T-helper 2 cell treated with Interferon-gamma antibody and Interleukin-4, amounts not matched to agents 5 μg/mL and 100 μg/mL, for 36 hours (primary cell): ENCODE measurements at regions not wholly inside any gene's neighbourhood (a gene's known extent, or its start where the extent isn't known, plus 50 kb on each side); places are given as distances from the start of the nearest gene placed in this dataset.

Experiments
- DNase-seq: peaks from one replicate; pipeline ENCODE4 v3.0.0; 2021; ENCODE audit warnings: low spot score
- H3K27ac Mint-ChIP-seq: one replicate; pipeline ENCODE4 v1.8.0; 2021; ENCODE audit warnings: mild to moderate bottlenecking, mixed read lengths
- H3K27me3 Mint-ChIP-seq: one replicate; pipeline ENCODE4 v1.8.0; 2021; ENCODE audit warnings: low read depth, mixed read lengths
- H3K36me3 Mint-ChIP-seq: one replicate; pipeline ENCODE4 v1.8.0; 2021; ENCODE audit warnings: low read depth, mixed read lengths
- H3K4me1 Mint-ChIP-seq: one replicate; pipeline ENCODE4 v1.8.0; 2021; ENCODE audit warnings: low read depth, mixed read lengths
- H3K4me3 Mint-ChIP-seq: one replicate; pipeline ENCODE4 v1.8.0; 2022; ENCODE audit warnings: mild to moderate bottlenecking, moderate library complexity, mixed read lengths
- H3K9me3 Mint-ChIP-seq: one replicate; pipeline ENCODE4 v1.8.0; 2021; ENCODE audit warnings: mixed read lengths

DNA sequence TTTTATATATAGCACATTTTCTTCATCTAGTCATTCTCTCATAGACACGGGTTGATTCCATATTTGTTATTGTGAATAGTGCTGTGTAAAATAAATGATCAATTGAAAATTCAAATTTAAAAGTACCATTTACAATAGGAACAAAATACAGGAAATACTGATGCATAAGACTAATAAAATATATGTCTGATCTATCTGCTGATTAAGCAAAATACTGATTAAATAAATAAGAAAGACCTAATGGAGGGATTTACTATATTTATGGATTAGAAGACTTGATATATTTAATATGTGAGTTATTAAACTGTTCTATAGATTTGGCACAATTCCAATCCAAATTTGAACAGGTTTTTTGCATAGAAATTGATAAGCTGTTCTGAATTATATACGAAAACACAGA lies 1044.8 kb upstream of the ADGRL2 start:
- H3K27me3 Mint-ChIP-seq: no peaks in the 10 kb centered on the region
- no peak overlapping the region for H3K4me3 Mint-ChIP-seq
- no peak overlapping the region for H3K27ac Mint-ChIP-seq
- no peaks in the 10 kb centered on the region for H3K4me1 Mint-ChIP-seq
- H3K9me3 Mint-ChIP-seq: peaks cover 30% of the 10 kb centered on the region
- no peak for DNase-seq
- H3K36me3 Mint-ChIP-seq: no peaks in the 10 kb centered on the region

DNA sequence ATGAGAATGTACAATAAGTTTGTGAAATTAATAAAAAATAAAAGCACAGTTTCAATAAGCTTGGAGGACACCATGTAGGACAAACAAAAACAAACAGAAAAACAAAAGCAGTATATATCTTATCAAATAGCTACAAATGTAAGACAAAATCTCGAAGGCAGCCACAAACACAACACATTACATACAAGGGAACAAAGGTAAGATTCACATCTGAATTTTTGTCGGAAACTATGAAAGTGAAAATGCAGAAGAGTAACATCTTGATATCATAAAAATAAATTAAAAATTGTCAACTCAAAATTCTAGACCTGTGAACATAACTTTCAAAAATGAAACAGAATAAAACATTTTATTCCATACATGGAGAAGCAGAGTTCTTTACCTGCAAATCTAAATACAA lies 1049.5 kb upstream of the ADGRL2 start:
- no peaks in the 10 kb centered on the region for H3K27me3 Mint-ChIP-seq
- H3K4me1 Mint-ChIP-seq: no peaks in the 10 kb centered on the region
- no peak overlapping the region for H3K4me3 Mint-ChIP-seq
- DNase-seq: no peak
- no peak overlapping the region for H3K27ac Mint-ChIP-seq
- peaks cover 33% of the 10 kb centered on the region for H3K9me3 Mint-ChIP-seq
- H3K36me3 Mint-ChIP-seq: no peaks in the 10 kb centered on the region

DNA sequence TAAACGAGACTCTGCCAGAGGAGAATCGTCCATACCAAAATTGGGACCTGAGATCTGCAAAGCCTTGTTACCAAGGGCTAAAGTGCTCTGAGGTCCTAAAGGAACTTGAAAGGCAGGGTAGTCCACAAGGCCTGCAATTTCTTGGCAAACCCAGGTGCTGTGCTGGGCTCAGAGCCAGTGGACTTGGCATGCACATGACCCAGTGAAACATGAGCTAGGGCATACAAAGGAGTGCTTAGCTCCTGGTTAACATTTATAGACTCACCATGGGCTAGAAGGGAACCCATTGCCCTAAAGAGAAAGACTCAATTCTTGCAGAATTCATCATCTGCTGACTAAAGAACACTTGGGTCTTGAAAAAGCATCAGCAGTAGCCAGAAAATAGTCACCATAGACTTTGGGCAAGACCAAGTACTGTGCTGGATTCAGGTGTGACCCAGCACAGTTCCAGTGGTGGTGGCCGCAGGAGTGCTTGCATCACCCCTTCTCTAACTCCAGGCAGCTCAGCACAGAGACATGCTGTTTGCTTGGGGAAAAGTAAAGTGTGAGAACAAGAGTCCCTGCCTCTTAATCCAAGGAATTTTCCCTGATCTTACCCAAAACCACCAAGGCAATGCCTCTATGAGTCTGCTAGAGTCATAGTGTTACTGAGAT lies 1069.4 kb upstream of the ADGRL2 start:
- H3K36me3 Mint-ChIP-seq: no peaks in the 10 kb centered on the region

DNA sequence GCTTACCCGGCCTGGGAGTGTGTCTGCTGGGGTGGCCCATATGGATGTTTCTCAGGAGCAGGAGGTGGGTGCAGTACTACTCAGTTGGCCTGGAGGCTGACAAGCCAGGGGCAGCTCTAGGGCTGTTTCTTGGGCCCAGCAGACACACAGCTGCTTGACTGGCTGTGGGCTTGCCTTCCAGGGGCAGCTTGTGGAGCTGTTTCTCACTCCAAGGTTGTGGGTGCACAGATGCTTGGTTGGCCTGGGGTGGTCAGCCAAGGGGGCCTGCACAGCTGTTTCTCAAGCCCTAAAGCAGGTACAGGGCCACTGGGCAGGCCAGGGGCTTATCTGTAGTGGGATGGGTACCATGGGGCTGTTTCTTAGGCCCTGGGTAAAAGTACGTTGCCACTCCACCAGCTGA lies 1078.1 kb upstream of the ADGRL2 start:
- Mint-ChIP-seq H3K27me3 (no peaks in the 10 kb centered on the region), H3K9me3 (peaks cover 23% of the 10 kb centered on the region), H3K4me3 (no peak overlapping the region), H3K36me3 (no peaks in the 10 kb centered on the region), H3K4me1 (no peaks in the 10 kb centered on the region), H3K27ac (no peak overlapping the region)
- DNase-seq: no peak

More for the DNA sequence above, 1069.4 kb upstream of the ADGRL2 start:
- Mint-ChIP-seq H3K9me3 (peaks cover 28% of the 10 kb centered on the region), H3K27ac (no peak overlapping the region), H3K4me1 (no peaks in the 10 kb centered on the region), H3K27me3 (no peaks in the 10 kb centered on the region), H3K4me3 (no peak overlapping the region)
- DNase-seq: no peak

DNA sequence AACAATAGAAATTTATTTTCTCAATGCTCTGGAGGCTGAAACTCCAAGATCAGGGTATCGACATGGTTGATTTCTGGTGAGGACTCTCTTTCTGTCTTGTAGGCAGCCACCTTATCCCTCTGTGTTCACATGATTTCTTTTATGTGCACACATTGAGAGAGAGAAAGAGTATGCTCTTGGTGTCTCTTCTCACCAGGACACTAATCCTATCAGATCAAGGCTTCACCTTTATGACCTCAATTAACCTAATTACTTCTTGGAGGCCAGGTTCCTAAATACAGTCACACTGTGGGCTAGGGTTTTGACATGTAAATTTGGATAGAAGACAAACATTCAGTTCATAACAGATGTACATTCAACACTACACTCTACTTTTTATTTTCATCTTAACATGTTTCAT lies 1094.2 kb upstream of the ADGRL2 start:
- no peak for DNase-seq

DNA sequence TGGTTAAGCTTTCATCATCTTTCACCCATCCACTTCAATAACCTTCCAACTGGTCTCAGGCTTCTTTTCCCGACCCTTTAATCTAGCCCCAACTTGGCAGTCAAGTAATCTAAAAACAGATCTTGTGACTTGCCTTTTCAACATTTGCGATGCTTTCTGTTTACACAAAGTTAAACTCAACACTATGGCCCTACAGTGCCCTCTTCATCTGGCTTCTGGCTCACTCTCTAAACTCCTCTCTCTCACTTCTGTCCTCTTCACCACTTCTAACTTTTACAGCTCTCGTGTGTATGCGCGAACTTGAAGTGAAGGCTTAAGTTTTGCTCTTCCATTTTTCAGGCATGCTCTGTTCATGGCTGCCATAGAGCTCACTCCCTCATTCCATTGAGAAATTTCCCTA lies 1122.3 kb upstream of the ADGRL2 start:
- Mint-ChIP-seq H3K27ac (no peak overlapping the region), H3K36me3 (no peaks in the 10 kb centered on the region), H3K4me1 (no peaks in the 10 kb centered on the region), H3K27me3 (no peaks in the 10 kb centered on the region), H3K9me3 (peaks cover 21% of the 10 kb centered on the region), H3K4me3 (no peak overlapping the region)
- no peak for DNase-seq

More for the DNA sequence above, 1094.2 kb upstream of the ADGRL2 start:
- no peaks in the 10 kb centered on the region for H3K27me3 Mint-ChIP-seq
- H3K36me3 Mint-ChIP-seq: no peaks in the 10 kb centered on the region
- no peak overlapping the region for H3K4me3 Mint-ChIP-seq
- peaks cover 10% of the 10 kb centered on the region for H3K9me3 Mint-ChIP-seq
- H3K27ac Mint-ChIP-seq: no peak overlapping the region
- no peaks in the 10 kb centered on the region for H3K4me1 Mint-ChIP-seq

DNA sequence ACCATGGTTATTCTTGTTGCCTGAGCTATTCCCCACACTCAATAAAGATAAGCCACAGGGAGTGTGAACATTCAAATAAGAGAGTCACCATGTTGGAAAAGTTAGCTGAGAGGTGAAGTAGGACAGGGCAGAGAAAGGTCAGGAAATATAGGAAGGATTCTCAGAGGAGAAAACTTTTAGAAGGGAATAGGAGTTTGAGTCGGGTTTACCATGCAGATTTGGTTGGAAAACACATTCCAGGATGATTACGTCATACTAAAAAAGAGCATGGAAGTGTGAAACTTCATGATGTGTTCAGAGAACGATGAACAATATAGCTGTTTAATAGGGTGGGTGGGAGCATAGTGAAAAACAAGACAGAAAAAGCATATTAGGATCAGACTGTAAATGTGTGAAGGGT lies 1125.3 kb upstream of the ADGRL2 start:
- no peaks in the 10 kb centered on the region for H3K4me1 Mint-ChIP-seq
- no peaks in the 10 kb centered on the region for H3K36me3 Mint-ChIP-seq
- no peak overlapping the region for H3K27ac Mint-ChIP-seq
- peaks cover 26% of the 10 kb centered on the region for H3K9me3 Mint-ChIP-seq
- no peaks in the 10 kb centered on the region for H3K27me3 Mint-ChIP-seq
- H3K4me3 Mint-ChIP-seq: no peak overlapping the region
- DNase-seq: no peak

DNA sequence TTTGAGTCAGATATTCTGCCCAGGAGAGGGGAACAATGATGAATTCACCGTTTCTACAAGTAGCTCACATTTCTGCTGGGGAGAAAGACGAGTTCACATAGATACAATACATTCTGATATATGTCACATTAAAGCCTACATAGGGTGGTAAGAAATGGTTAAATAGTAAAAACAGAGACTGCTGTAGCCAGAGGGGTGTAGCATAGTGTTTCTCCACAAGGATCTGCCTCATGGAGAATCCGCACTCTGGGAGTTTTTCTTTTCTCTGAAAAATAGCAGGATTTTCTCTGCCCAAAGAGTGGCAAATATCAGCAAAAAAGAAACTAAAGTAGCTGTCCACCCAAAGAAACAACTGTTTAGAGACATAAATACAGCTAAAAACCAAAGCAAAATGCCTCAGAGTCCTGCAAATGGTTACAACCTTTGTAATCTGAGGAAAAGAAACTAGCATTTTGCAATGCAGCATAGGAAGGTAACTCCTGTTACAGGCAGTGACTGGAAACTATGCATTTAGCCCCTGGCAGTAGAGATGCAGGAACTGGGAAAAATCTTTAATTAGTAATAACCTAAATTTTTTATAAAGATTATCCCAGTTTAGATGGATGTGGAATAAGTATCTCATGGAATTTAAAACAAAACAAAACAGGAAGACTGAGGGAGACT lies 1126.7 kb upstream of the ADGRL2 start:
- H3K9me3 Mint-ChIP-seq: peaks cover 22% of the 10 kb centered on the region
- no peak overlapping the region for H3K27ac Mint-ChIP-seq
- no peak for DNase-seq
- H3K36me3 Mint-ChIP-seq: no peaks in the 10 kb centered on the region
- H3K4me3 Mint-ChIP-seq: no peak overlapping the region
- no peaks in the 10 kb centered on the region for H3K4me1 Mint-ChIP-seq
- no peaks in the 10 kb centered on the region for H3K27me3 Mint-ChIP-seq

DNA sequence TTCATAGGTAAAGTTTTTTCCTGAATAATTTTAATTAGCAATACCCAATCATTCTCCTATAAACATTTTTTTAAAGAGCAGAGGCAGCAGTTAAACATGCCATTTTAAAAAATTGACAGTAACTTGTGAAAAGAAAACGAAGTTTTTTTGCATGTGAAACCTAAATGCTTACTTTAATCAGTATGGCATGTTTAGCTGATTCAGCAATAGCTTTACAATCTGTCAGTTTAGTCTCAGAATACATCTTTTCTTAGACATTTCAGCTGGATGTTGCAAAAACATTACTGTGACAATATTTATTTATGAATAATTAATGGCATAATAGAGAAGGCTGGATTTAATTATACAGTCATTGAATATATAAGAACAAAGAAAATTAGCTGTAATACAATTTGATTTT lies 1132.4 kb upstream of the ADGRL2 start:
- peaks cover 11% of the 10 kb centered on the region for H3K9me3 Mint-ChIP-seq
- no peaks in the 10 kb centered on the region for H3K36me3 Mint-ChIP-seq
- H3K4me3 Mint-ChIP-seq: no peak overlapping the region

DNA sequence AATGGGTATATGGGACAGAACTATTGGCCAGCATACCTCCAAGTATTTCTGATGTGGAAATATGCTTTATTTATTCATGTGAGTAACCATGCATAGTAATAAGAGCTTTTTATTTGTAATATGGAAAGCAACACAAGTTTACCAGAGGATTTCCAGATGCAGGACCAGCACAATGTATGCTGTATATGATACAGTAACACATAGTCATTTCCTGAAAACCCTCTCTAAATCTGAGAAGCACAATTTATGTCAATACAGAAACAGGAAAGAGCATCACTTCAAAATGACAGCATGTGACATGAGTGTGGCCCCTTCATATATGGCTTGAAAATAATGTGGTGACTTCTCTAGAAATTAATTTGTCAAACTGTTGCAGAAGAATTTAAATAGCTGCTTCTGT lies 1134.7 kb upstream of the ADGRL2 start:
- H3K27ac Mint-ChIP-seq: no peak overlapping the region
- H3K27me3 Mint-ChIP-seq: no peaks in the 10 kb centered on the region
- no peak overlapping the region for H3K4me3 Mint-ChIP-seq
- no peak for DNase-seq
- no peaks in the 10 kb centered on the region for H3K36me3 Mint-ChIP-seq
- peaks cover 8% of the 10 kb centered on the region for H3K9me3 Mint-ChIP-seq
- no peaks in the 10 kb centered on the region for H3K4me1 Mint-ChIP-seq

More for the DNA sequence above, 1132.4 kb upstream of the ADGRL2 start:
- H3K27ac Mint-ChIP-seq: no peak overlapping the region
- H3K27me3 Mint-ChIP-seq: no peaks in the 10 kb centered on the region
- no peaks in the 10 kb centered on the region for H3K4me1 Mint-ChIP-seq
- DNase-seq: no peak

DNA sequence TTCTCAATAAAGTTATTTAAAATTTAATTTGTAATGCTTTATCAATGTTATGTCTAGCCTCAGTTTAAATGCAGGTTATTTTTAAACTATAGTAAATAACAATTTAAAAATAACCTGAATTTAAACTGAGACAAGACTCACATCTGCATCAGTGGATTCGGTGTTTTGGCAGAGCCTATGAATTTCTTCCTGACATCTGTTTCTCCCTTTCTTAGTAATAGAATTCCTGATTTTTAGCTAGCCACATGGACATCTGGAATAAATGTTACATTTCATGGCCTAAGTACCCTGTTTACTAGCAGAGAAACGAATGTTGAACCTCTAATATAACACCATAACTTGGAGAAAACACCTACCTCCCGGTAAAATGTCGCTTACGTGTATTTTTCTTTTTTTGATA lies 1141.6 kb upstream of the ADGRL2 start:
- H3K27me3 Mint-ChIP-seq: no peaks in the 10 kb centered on the region
- peaks cover 3% of the 10 kb centered on the region for H3K9me3 Mint-ChIP-seq
- no peak overlapping the region for H3K27ac Mint-ChIP-seq
- H3K4me3 Mint-ChIP-seq: no peak overlapping the region
- H3K4me1 Mint-ChIP-seq: no peaks in the 10 kb centered on the region
- H3K36me3 Mint-ChIP-seq: no peaks in the 10 kb centered on the region
- no peak for DNase-seq

DNA sequence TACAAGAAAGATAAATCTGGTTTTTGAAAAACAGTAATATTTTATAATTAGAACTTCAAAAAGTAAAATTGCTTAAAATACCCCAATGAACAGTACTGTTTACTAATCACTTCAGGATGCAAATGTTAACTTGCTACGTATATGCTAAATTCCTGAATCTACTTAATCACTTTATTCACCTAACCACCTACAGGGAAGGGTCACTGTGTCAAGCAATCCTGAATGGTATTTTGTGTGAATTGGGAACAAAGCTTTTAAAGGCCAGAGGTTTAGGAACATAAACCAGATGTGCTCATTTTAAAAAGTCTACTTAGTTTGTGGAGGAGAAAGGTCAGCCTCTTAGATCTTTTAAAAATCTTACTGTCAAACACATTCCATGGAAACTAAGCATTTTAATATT lies 1143.0 kb upstream of the ADGRL2 start:
- no peaks in the 10 kb centered on the region for H3K36me3 Mint-ChIP-seq
- H3K4me3 Mint-ChIP-seq: no peak overlapping the region
- H3K27me3 Mint-ChIP-seq: no peaks in the 10 kb centered on the region
- H3K9me3 Mint-ChIP-seq: peaks cover 4% of the 10 kb centered on the region
- no peaks in the 10 kb centered on the region for H3K4me1 Mint-ChIP-seq
- H3K27ac Mint-ChIP-seq: no peak overlapping the region
- no peak for DNase-seq

DNA sequence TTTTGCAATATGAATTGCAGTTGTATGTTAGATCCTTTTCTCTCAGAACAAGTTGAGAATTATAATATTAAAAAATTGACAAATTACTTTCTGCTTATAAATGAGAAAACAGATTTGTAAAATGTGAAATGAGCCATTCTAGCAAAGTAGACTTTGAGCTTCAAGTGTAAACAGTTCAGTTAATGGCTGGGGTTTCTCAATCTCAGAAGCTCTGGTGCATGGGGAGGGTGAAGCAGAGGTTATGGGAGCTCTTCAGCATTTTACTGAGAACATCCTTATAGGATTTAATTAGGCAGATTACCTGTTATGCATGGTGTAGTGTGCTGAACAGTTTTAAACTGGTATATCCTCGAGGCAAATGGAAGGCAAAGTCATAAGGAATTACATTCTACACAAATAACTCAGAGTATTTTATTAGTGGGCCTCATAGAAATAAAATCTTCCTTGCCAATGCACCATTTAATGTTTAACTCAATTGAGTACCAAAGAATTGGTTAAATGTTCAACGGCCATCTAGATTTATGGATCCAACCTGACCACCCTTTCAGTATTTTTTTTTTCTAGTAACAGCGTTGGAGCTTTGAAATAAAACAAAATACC lies 1143.6 kb upstream of the ADGRL2 start:
- H3K27me3 Mint-ChIP-seq: no peaks in the 10 kb centered on the region
- H3K4me3 Mint-ChIP-seq: no peak overlapping the region
- H3K27ac Mint-ChIP-seq: no peak overlapping the region
- peaks cover 4% of the 10 kb centered on the region for H3K9me3 Mint-ChIP-seq
- H3K36me3 Mint-ChIP-seq: no peaks in the 10 kb centered on the region
- H3K4me1 Mint-ChIP-seq: no peaks in the 10 kb centered on the region
- DNase-seq: no peak

DNA sequence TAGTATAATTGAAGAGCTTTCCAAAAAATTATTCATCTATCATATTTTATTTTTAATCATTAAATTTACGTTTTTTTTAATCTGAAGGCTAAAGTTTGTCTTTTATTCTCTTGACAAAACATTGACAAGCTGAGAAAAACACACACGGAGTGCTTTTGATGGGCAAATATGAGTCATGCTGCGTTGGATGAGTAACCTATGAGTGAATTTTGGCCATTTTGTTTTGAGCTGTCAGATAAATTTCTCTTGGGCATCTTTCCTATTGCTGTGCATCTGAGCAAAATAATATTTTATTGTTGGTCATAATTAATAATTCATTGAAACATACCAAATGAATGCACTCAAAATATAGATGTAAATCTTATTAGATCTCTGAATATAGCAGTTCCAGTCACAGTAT lies 1144.1 kb upstream of the ADGRL2 start:
- Mint-ChIP-seq H3K36me3 (no peaks in the 10 kb centered on the region), H3K4me1 (no peaks in the 10 kb centered on the region), H3K27me3 (no peaks in the 10 kb centered on the region), H3K9me3 (peaks cover 9% of the 10 kb centered on the region), H3K4me3 (no peak overlapping the region), H3K27ac (no peak overlapping the region)
- no peak for DNase-seq
